Activated CD8-positive, alpha-beta T cell treated with anti-CD3 and anti-CD28 coated beads, Interleukin-2, amount 10 ng/mL, durations not matched to agents 7 days and 5 days (primary cell): ENCODE measurements at regions not wholly inside any gene's neighbourhood (a gene's known extent, or its start where the extent isn't known, plus 50 kb on each side); places are given as distances from the start of the nearest gene placed in this dataset.

Experiments
- ATAC-seq: fragments of 150-1000 bp; cut with Tn5 transposase; one replicate; pipeline ENCODE4 v1.10.0; 2021; ENCODE audit warnings: moderate library complexity
- CTCF ChIA-PET: fragments of 350-600 bp; sonication (Branson Sonifier 250); formaldehyde crosslinking; loops from one replicate; lab custom pipeline; 2021; ENCODE audit warnings: antibody characterized with exemption; lab: Charles Lee
- POLR2A ChIA-PET: fragments of 350-600 bp; sonication (Branson Sonifier 250); formaldehyde crosslinking; loops from one replicate; lab custom pipeline; 2021; ENCODE audit warnings: antibody characterized with exemption; lab: Charles Lee
- DNase-seq: peaks from one replicate; pipeline ENCODE4 v3.0.0-alpha.2; 2020
- H3K27ac Mint-ChIP-seq: one replicate; pipeline ENCODE4 v1.8.0; 2021; ENCODE audit warnings: mild to moderate bottlenecking, mixed read lengths
- H3K27me3 Mint-ChIP-seq: one replicate; pipeline ENCODE4 v1.8.0; 2021; ENCODE audit warnings: low read depth, mixed read lengths
- H3K36me3 Mint-ChIP-seq: one replicate; pipeline ENCODE4 v1.8.0; 2021; ENCODE audit warnings: low read depth, mixed read lengths
- H3K4me1 Mint-ChIP-seq: one replicate; pipeline ENCODE4 v1.8.0; 2021; ENCODE audit warnings: low read depth, mixed read lengths
- H3K4me3 Mint-ChIP-seq: one replicate; pipeline ENCODE4 v1.8.0; 2021; ENCODE audit warnings: mild to moderate bottlenecking, mixed read lengths
- H3K9me3 Mint-ChIP-seq: one replicate; pipeline ENCODE4 v1.8.0; 2022; ENCODE audit warnings: mixed read lengths; ENCODE audit not compliant: insufficient read depth

GRCh38 chr10:94282369-94282768 lies 80.4 kb downstream of the NOC3L start:
- H3K27ac Mint-ChIP-seq: no peak overlapping the region
- peaks cover 5% of the 10 kb centered on the region for H3K4me1 Mint-ChIP-seq
- no peaks in the 10 kb centered on the region for H3K36me3 Mint-ChIP-seq
- peaks cover 34% of the 10 kb centered on the region for H3K27me3 Mint-ChIP-seq
- DNase-seq (no peak), ATAC-seq (no peak)
- H3K4me3 Mint-ChIP-seq: no peak overlapping the region
- no peaks in the 10 kb centered on the region for H3K9me3 Mint-ChIP-seq
- ChIA-PET POLR2A (interaction anchor here (0.5 kb wide), 1 partner anchor 154 kb away, joined by 4 read pairs; no protein-coding TSS in a partner anchor), CTCF (interaction anchor here (1.3 to 1.7 kb wide), 3 partner anchors 23 to 162 kb away, joined by 3 to 8 read pairs (median 8); no protein-coding TSS in a partner anchor)
